OCI-LY7 (cell line): ENCODE measurements at regions not wholly inside any gene's neighbourhood (a gene's known extent, or its start where the extent isn't known, plus 50 kb on each side); places are given as distances from the start of the nearest gene placed in this dataset.

Source experiments
- CTCF ChIP-seq: fragments of 200-600 bp; sonication (generic); conservative IDR thresholded peaks from 2 replicates; pipeline ENCODE4 v1.5.1; 2014; ENCODE audit warnings: mild to moderate bottlenecking, antibody characterized with exemption, low read length, moderate library complexity, mixed read lengths
- EZH2phosphoT487 ChIP-seq: fragments of 200-600 bp; sonication (generic); IDR thresholded peaks from 2 replicates; pipeline ENCODE4 v1.6.1; 2018; ENCODE audit warnings: low read depth, borderline replicate concordance, mild to moderate bottlenecking, mixed run types, antibody characterized with exemption, low read length, moderate library complexity, mixed read lengths

- TF ChIP-seq EZH2phosphoT487 (no peak), CTCF (no peak)
These were observed 598.5 kb upstream of the SPANXN1 start for GRCh38 chrX:144648788-144649187.
